ENCODE measurements at regions not wholly inside any gene's neighbourhood (a gene's known extent, or its start where the extent isn't known, plus 50 kb on each side); places are given as distances from the start of the nearest gene placed in this dataset.
A peak's percentile ranks its signal among the peaks of the same experiment; 100 is the strongest.
"Not testable (repeated sequence)": the region's sequence is repeated elsewhere in the genome, so short reads cannot be mapped to it uniquely, and the experiment has no call there.

DNA sequence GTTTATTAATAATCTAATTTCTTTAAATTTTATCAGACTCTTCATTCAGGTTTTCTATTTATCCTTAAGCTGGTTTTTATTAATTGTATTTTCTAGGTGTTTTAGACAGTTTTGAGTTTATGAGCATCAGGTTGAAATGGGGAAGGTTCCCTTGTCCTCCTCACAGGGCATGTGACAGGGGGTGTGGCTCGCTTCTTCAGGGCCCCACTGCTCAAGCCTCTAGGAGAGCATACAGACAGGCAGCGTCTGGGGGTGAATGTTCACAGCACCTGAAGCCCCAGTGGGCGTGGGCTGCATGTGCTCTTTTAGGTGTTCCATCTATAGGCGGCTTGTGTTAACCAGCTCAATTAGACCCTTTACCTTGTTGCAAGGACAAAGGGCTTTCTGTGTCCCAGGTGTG, 78.2 kb upstream of the RUFY1 start:
- no peaks in the 10 kb centered on the region for H3K36me3 Mint-ChIP-seq (ENCODE audit: insufficient read depth)
- peaks cover 28 to 33% of the 10 kb centered on the region in 2 donors for H3K27me3 Mint-ChIP-seq
- no peaks in the 10 kb centered on the region for H3K9me3 Mint-ChIP-seq
- no peak for DNase-seq
- peaks cover 0 to 4% of the 10 kb centered on the region in 2 donors for H3K4me1 Mint-ChIP-seq (ENCODE audit: low read depth in 2 of 2)
- H3K27ac Mint-ChIP-seq, result no peak overlapping the region
- ATAC-seq (replicated peaks), result no peak
- H3K4me3 Mint-ChIP-seq, result no peak overlapping the region

DNA sequence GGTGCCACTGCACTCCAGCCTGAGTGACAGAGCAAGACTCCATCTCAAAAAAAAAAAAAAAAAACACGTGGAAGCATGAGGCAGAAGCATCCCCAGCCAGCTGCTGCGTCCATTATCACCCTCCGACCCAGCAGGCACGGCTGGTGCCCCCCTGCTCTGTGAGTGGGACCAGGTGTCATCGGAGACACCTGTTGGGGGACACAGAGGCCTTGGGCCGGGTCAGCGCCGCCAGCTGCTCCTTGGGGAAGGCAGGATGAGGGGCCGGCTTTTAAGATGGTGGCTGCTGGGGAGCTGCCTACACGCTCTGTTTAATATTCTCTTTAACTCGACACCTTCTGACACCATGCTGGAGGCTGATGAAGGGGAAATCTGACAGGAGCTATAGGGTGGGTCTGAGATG, 80.2 kb upstream of the RUFY1 start:
- no peak overlapping the region for H3K27ac Mint-ChIP-seq

DNA sequence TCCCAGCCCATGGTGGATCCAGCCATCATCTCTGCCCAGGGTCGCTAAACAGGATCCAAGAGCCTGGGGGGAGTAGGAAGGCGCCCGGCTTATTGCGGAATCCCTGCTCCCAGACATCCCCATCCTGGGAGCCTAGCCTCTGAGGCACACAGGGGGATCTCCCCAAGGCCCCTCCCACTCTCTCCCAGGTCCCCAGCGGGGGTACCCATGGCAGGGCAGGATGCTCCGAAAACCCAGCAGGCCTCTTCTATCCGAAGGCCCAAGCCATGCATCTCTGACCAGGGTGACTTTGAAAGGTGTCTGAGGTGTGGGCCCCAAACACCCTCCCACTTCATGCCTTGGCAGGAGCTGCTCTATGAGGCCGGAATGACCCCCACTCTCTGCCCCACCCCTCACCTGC, 81.7 kb upstream of the RUFY1 start:
- H3K9me3 Mint-ChIP-seq, result no peaks in the 10 kb centered on the region
- H3K4me3 Mint-ChIP-seq, result no peak overlapping the region
- H3K27me3 Mint-ChIP-seq, result peaks cover 8 to 17% of the 10 kb centered on the region in 2 donors
- H3K4me1 Mint-ChIP-seq (ENCODE audit: low read depth in 2 of 2), result no peaks in the 10 kb centered on the region
- no peaks in the 10 kb centered on the region for H3K36me3 Mint-ChIP-seq (ENCODE audit: insufficient read depth)
- H3K27ac Mint-ChIP-seq, result no peak overlapping the region
- DNase-seq (no peak), ATAC-seq (replicated peaks) (no peak)

More for the DNA sequence above, 80.2 kb upstream of the RUFY1 start:
- Mint-ChIP-seq H3K4me1 (ENCODE audit: low read depth in 2 of 2) (peaks cover 0 to 2% of the 10 kb centered on the region in 2 donors), H3K36me3 (ENCODE audit: insufficient read depth) (no peaks in the 10 kb centered on the region), H3K27me3 (peaks cover 14 to 22% of the 10 kb centered on the region in 2 donors), H3K9me3 (no peaks in the 10 kb centered on the region), H3K4me3 (no peak overlapping the region)
- no peak for DNase-seq
- no peak for ATAC-seq (replicated peaks)

DNA sequence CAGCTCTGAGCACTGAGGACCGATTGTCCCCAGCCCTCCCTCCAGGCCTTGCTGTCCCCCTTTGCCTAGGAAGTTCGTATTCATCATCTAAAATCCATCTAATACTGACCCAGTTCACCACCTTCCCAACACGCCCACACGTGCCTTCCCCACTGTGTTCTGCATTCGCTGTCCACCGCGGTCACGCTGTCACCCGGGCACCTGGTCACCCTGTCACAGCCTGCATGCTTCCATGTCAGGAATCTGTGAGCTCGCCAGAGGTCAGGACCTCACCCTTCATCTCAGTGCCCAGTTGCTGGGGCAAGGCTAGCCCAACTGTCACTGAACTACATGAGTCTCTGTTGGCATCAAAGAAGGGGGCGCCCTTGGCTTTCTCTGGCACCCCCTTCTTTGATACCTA, 82.9 kb upstream of the RUFY1 start:
- H3K4me3 Mint-ChIP-seq, result no peak overlapping the region
- H3K27me3 Mint-ChIP-seq, result peaks cover 0 to 8% of the 10 kb centered on the region in 2 donors
- ATAC-seq (replicated peaks) (no peak), DNase-seq (no peak)
- no peak overlapping the region for H3K27ac Mint-ChIP-seq
- no peaks in the 10 kb centered on the region for H3K9me3 Mint-ChIP-seq
- no peaks in the 10 kb centered on the region for H3K36me3 Mint-ChIP-seq (ENCODE audit: insufficient read depth)
- no peaks in the 10 kb centered on the region for H3K4me1 Mint-ChIP-seq (ENCODE audit: low read depth in 2 of 2)

DNA sequence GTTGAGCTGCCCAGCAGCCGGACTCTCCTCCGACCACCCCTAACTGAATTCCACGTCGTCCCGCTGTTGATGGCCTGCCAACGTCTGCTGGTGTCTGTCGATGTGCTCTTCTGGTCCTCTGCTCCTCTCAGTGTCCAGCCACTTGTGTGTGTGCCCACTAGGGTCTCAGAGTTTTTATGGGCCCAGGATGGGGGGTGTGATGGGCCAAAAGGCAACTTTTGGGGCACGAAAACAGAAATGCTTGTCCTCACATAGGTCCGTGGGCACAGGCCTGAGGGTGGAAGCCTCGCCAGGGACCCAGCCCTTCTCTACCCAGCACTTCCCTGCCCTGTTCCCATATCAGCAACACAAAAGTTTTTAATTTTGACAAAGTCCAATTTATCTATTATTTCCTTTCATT, 85.7 kb upstream of the RUFY1 start:
- Mint-ChIP-seq H3K9me3 (no peaks in the 10 kb centered on the region), H3K27ac (no peak overlapping the region), H3K4me1 (ENCODE audit: low read depth in 2 of 2) (no peaks in the 10 kb centered on the region), H3K27me3 (peaks cover 8 to 31% of the 10 kb centered on the region in 2 donors), H3K4me3 (no peak overlapping the region), H3K36me3 (ENCODE audit: insufficient read depth) (peaks cover 4% of the 10 kb centered on the region)
- DNase-seq, result no peak
- ATAC-seq (replicated peaks), result no peak

DNA sequence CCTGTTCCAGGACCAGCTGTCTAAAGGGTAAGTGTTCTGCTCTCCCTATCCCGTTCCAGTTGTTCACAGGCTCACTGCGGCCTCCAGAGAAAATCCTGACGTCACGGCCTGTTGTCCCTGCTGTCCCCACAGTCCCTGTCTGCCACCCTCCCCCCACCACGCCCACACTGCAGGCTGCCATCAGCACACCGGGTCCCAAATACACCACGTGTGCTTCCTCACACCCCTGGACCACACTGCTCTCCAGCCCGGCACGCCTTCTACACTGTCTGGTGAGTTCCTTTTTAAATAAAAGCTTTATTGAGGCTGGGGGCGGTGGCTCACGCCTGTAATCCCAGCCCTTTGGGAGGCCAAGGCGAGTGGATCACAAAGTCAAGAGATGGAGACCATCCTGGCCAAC, 88.3 kb upstream of the RUFY1 start:
- Mint-ChIP-seq H3K4me3 (no peak overlapping the region), H3K9me3 (peaks cover 0 to 7% of the 10 kb centered on the region in 2 donors), H3K36me3 (ENCODE audit: insufficient read depth) (peaks cover 10% of the 10 kb centered on the region), H3K4me1 (ENCODE audit: low read depth in 2 of 2) (no peaks in the 10 kb centered on the region), H3K27ac (no peak overlapping the region), H3K27me3 (peaks cover 10 to 29% of the 10 kb centered on the region in 2 donors)
- ATAC-seq (replicated peaks) (no peak), DNase-seq (no peak)

DNA sequence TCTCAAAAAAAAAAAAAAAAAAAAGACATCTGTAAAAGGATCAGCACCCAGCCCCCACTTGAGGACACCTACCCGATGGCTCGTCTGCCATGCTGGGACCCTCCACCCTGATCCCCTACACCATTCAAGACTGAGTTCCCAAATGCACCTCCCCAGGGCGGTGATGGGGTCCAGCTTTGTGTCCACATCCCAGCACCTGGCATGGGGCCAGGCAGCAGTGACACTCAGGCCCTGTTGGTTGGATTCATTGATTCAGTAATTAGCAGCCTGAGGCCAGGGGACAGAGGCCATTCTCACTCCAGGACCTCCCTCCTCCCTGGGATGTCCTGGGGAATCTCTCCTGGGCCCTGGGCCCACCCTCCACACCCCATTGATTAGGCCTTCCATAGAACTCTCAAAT, 88.8 kb upstream of the RUFY1 start:
- Mint-ChIP-seq H3K9me3 (peaks cover 0 to 7% of the 10 kb centered on the region in 2 donors), H3K4me3 (no peak overlapping the region), H3K27me3 (peaks cover 10 to 26% of the 10 kb centered on the region in 2 donors)

DNA sequence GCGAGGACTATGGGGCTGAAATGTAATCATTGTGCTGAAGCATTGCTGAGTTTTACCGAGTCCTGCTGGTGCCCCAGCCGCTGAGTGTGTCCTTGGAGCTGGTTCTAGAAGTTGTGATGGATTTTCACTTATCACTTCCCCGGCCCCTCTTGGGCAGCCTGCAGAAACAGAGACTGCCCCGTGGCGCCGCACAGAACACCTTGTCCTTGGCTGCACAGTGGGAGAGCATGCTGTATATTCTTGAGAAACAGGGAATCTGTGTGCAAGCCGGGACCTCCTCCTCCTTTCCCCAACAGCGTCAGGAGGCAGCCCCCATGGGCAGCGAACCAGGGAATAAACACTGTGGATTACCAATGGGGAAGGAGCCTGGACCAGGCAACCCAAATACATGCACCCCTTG, 90.6 kb upstream of the RUFY1 start:
- peaks cover 10% of the 10 kb centered on the region for H3K36me3 Mint-ChIP-seq (ENCODE audit: insufficient read depth)
- no peak for ATAC-seq (replicated peaks)
- H3K4me3 Mint-ChIP-seq, result no peak overlapping the region
- no peak overlapping the region for H3K27ac Mint-ChIP-seq
- peaks cover 0 to 4% of the 10 kb centered on the region in 2 donors for H3K4me1 Mint-ChIP-seq (ENCODE audit: low read depth in 2 of 2)
- H3K27me3 Mint-ChIP-seq, result peaks cover 10 to 26% of the 10 kb centered on the region in 2 donors
- no peak for DNase-seq
- H3K9me3 Mint-ChIP-seq, result peaks cover 1 to 9% of the 10 kb centered on the region in 2 donors

More for the DNA sequence above, 88.8 kb upstream of the RUFY1 start:
- DNase-seq (no peak), ATAC-seq (replicated peaks) (no peak)
- H3K36me3 Mint-ChIP-seq (ENCODE audit: insufficient read depth), result peaks cover 10% of the 10 kb centered on the region
- no peak overlapping the region for H3K27ac Mint-ChIP-seq
- H3K4me1 Mint-ChIP-seq (ENCODE audit: low read depth in 2 of 2), result no peaks in the 10 kb centered on the region

DNA sequence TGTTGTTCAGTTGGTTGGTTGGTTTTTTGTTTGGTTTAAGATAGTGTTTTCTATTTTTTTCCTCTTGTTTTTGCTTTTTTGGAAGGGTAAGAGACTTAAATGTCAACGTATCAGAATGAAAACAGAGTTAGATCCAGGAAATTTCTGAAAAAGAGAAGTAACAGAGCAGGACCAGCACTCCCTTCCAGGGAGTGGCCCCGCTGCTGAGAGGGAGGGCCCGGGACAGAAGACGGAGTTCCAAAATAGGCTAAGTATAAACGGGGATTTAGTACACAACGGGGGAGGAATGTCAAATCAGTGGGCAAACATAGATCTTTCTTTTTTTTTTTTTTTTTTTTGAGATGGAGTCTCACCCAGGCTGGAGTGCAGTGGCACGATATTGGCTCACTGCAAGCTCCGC, 92.7 kb upstream of the RUFY1 start:
- Mint-ChIP-seq H3K36me3 (ENCODE audit: insufficient read depth) (peaks cover 10% of the 10 kb centered on the region), H3K27ac (no peak overlapping the region)

DNA sequence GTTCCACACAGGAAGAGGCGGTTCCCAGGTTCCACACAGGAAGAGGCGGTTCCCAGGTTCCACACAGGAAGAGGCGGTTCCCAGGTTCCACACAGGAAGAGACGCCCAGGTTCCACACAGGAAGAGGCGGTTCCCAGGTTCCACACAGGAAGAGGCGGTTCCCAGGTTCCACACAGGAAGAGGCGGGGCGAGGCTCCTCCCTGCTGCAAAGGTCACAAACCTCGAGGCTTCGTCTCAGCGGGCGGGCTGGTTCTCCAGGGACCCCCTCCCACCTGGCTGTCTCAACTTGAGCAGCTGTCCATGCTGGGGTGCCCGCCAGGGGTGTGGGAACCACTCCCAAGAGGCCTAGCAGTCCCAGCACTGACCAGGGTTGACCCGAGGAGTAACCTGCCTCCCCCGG, 94.3 kb upstream of the RUFY1 start:
- not testable (repeated sequence) for H3K4me1 Mint-ChIP-seq (ENCODE audit: low read depth in 2 of 2); DNase-seq; H3K27ac Mint-ChIP-seq; H3K4me3 Mint-ChIP-seq; ATAC-seq (replicated peaks); H3K36me3 Mint-ChIP-seq (ENCODE audit: insufficient read depth)
- Mint-ChIP-seq H3K27me3 (peaks cover 21 to 54% of the 10 kb centered on the region in 2 donors), H3K9me3 (peaks cover 6 to 14% of the 10 kb centered on the region in 2 donors)

More for the DNA sequence above, 92.7 kb upstream of the RUFY1 start:
- H3K27me3 Mint-ChIP-seq, result peaks cover 16 to 48% of the 10 kb centered on the region in 2 donors
- no peak overlapping the region for H3K4me3 Mint-ChIP-seq
- H3K4me1 Mint-ChIP-seq (ENCODE audit: low read depth in 2 of 2), result peaks cover 0 to 4% of the 10 kb centered on the region in 2 donors
- ATAC-seq (replicated peaks) (no peak), DNase-seq (no peak)
- H3K9me3 Mint-ChIP-seq, result peaks cover 6 to 14% of the 10 kb centered on the region in 2 donors

DNA sequence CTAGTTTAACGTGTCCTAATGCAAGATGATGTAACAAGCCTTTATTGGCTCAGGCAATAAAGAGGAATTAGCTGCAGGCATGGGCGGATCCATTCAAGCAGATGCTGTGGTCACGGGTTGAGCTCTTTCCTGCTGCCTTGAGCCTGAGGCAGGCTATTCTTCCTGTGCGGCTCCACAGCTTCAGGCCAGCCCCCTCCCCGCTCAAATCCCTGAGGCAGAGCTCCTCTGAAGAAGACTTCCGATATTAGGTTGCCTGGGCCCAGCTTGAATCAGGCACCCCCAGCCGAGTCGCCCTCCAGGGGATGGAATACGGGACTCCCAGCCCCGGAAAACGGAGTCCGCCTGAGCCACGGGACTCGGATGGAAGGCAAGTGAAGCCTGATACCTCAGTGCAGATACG, 95.0 kb upstream of the RUFY1 start:
- peaks cover 19 to 55% of the 10 kb centered on the region in 2 donors for H3K27me3 Mint-ChIP-seq
- peak overlapping the region in 1 of 2 donors; percentile 11 for H3K27ac Mint-ChIP-seq
- ATAC-seq (replicated peaks) (no peak), DNase-seq (no peak)
- H3K36me3 Mint-ChIP-seq (ENCODE audit: insufficient read depth), result peaks cover 7% of the 10 kb centered on the region
- peaks cover 6 to 14% of the 10 kb centered on the region in 2 donors for H3K9me3 Mint-ChIP-seq
- H3K4me1 Mint-ChIP-seq (ENCODE audit: low read depth in 2 of 2), result peaks cover 0 to 4% of the 10 kb centered on the region in 2 donors
- no peak overlapping the region for H3K4me3 Mint-ChIP-seq

DNA sequence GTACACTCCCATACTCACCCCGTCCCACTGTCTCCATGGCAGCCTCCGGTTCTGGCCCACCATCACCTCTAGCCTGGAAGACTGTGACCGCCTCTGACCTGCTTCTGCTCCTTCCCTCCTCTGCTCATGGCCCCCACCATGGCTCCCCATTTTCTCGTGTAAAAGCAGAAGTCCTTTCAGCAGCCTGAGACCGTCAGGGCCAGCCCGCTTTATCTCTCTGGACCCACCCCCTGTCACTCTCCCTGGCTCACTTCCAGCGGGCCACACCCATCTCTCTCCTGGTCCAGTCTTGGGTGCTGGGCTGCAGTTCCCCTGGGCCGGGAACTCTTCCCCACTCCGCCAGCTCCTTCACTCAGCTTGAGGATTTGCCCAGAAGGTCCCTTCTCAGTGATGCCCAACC, 96.0 kb upstream of the RUFY1 start:
- Mint-ChIP-seq H3K27ac (no peak overlapping the region), H3K27me3 (peaks cover 10 to 53% of the 10 kb centered on the region in 2 donors), H3K4me1 (ENCODE audit: low read depth in 2 of 2) (peaks cover 0 to 4% of the 10 kb centered on the region in 2 donors), H3K36me3 (ENCODE audit: insufficient read depth) (peaks cover 4% of the 10 kb centered on the region), H3K9me3 (peaks cover 6 to 14% of the 10 kb centered on the region in 2 donors), H3K4me3 (no peak overlapping the region)
- no peak for ATAC-seq (replicated peaks)
- DNase-seq, result no peak

DNA sequence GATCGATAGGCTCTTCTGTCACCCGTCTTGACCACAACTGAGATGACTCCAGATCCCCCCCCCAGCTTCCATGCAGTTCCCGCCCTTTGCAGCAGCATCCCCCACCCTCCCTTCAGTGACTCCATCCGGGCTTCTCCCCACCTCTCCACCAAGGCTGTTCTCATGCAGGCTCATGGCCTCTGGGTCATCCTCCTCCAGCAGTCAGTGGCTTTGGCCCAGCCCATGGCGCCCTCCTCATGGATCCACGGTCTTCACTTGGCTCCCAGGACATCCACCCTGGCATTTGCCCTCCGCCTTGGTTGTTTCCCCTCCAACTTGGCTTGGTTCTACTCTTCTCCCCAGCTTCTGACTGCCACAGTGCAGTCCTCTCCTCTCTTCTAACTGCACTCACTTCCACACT, 96.7 kb upstream of the RUFY1 start:
- no peak for ATAC-seq (replicated peaks)
- DNase-seq, result no peak
- Mint-ChIP-seq H3K36me3 (ENCODE audit: insufficient read depth) (peaks cover 4% of the 10 kb centered on the region), H3K9me3 (peaks cover 6 to 14% of the 10 kb centered on the region in 2 donors), H3K4me1 (ENCODE audit: low read depth in 2 of 2) (peaks cover 0 to 4% of the 10 kb centered on the region in 2 donors), H3K27ac (no peak overlapping the region), H3K27me3 (peaks cover 10 to 52% of the 10 kb centered on the region in 2 donors), H3K4me3 (no peak overlapping the region)

DNA sequence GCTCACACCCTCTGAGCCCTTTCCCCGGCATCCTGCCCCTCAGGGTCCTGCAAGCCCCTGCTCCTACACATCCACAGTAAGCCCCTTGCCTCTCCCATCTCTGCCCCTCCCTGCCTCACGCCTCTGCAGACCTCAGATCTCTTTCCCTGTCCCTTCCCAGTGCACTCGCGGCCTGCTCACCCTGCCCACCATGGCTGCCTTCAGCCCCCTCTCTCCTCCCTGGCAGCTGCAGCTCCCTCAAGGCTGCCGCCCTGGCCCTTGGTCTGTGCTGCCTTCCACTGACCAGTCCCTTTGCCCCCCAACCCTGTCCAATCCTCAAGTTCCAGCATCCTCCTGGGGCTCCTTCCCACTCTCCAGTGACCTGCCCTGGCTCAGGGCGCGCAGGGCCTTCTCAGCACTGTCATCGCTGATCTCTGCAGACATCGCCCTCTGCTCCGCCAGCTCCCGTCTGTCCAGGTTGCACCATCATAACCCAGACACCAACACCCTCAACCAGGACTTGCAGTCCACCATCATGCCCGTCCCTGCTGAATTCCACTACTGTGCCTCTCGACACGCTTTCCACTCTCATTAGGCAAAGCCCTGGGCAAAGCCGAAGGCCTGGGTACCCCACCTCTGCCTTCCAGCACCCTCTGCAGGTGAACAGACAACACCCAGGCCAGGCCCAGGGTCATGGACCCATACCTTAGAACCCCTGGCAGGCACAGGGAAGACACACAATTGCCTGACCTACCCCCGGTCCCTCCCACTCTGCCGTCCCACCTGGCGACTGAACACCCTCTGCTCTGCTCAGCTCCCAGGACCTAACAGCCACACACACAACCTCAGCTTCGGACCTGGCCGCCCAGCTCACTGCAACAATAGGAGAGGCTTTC, 97.8 kb upstream of the RUFY1 start:
- DNase-seq (no peak), ATAC-seq (replicated peaks) (no peak)
- Mint-ChIP-seq H3K9me3 (peaks cover 6 to 10% of the 10 kb centered on the region in 2 donors), H3K27ac (no peak overlapping the region), H3K4me3 (no peak overlapping the region), H3K4me1 (ENCODE audit: low read depth in 2 of 2) (peaks cover 0 to 4% of the 10 kb centered on the region in 2 donors), H3K27me3 (peaks cover 10 to 52% of the 10 kb centered on the region in 2 donors), H3K36me3 (ENCODE audit: insufficient read depth) (peaks cover 1% of the 10 kb centered on the region)
